ENCODE measurements at regions not wholly inside any gene's neighbourhood (a gene's known extent, or its start where the extent isn't known, plus 50 kb on each side); places are given as distances from the start of the nearest gene placed in this dataset.
"Not testable (repeated sequence)": the region's sequence is repeated elsewhere in the genome, so short reads cannot be mapped to it uniquely, and the experiment has no call there.

DNA sequence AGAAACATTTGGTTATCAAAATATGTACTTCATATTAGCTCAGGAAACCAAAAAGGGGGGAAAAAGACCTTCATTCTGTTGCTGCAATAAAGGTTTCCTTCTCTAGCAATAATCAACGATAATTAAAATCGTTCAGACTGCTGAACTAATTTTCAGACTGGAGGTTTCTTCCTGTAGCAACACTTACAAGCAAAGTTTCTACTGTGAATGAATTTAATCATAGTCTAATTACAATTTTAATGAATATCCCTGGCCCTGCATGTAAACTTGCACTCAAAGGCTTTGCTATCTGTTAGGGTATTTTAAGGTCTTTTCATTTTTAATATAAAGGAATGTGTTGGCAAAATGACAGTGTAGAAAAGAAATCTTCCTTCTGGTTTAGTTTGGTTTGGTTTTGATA lies 265.2 kb downstream of the QDPR start:
- DNase-seq (ENCODE audit: low read depth in 1 of 2, low spot score in 1 of 2) = no peak

- no peak for DNase-seq (ENCODE audit: low read depth in 1 of 2, low spot score in 1 of 2)
Measured at GRCh38 chr4:17241835-17242234, 270.1 kb downstream of the QDPR start.

- DNase-seq (ENCODE audit: low read depth in 1 of 2, low spot score in 1 of 2) = no peak
Measured at GRCh38 chr4:17238633-17239032, 273.3 kb downstream of the QDPR start.

GRCh38 chr4:17236686-17237085 lies 275.2 kb downstream of the QDPR start:
- DNase-seq (ENCODE audit: low read depth in 1 of 2, low spot score in 1 of 2) = no peak

DNA sequence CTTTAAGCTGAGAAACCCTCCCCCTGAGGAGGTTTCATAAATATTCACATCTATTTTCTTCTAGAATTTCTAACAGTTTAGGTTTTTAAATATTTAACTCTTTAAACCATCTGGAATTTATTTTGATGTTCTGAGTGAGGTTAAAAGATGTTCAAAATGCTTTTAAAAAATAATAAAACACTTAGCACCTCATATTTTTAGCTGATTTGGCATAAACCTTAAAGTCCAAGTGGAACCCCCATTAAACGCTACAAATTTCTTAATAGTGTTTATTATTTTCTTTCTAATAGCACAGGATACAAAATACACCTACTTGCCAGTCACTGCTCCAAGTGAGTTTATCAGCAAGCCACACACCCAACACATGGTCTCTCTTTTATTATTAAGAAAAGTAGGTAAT lies 277.2 kb downstream of the QDPR start:
- no peak for DNase-seq (ENCODE audit: low read depth in 1 of 2, low spot score in 1 of 2)

DNA sequence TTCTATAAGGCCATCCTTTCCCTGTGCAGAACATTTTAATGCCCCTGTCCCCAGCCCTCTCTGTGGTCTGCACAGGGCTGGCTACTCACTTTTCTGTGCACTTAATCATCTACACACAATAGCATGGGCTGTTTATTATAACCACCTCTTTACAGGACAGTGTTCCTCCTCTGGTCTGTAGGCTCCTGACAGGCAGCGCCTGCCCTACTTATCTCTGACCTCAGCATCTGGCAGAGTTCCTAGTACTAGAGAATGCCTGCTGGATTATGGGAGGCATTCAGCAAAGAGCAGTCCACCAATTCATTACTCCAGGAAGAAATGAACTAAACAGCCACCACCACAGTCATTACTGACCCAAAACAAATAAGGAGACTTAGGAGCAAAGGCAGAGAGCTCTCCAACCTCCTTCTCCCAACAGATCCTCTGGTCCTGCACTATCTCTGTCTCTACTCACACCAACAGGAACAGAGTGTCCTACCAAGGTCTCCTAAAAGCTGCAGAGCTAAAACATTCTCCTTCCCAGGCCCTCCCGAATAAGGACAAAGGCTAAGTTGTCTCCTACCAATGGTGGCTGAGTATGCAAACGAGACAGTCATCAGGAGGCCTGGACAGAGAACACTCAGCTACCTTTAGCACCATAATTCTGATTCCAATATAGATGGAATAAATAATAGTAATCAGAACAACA lies 279.2 kb downstream of the QDPR start:
- no peak for DNase-seq (ENCODE audit: low read depth in 1 of 2, low spot score in 1 of 2)

GRCh38 chr4:17231880-17232475 lies 279.9 kb downstream of the QDPR start:
- DNase-seq (ENCODE audit: low read depth in 1 of 2, low spot score in 1 of 2) = not testable (repeated sequence)

- DNase-seq (ENCODE audit: low read depth in 1 of 2, low spot score in 1 of 2) = no peak
Measured at GRCh38 chr4:17230727-17231126, 281.2 kb downstream of the QDPR start.

- no peak for DNase-seq (ENCODE audit: low read depth in 1 of 2, low spot score in 1 of 2)
Measured at GRCh38 chr4:17220816-17221215, 291.1 kb downstream of the QDPR start.

DNA sequence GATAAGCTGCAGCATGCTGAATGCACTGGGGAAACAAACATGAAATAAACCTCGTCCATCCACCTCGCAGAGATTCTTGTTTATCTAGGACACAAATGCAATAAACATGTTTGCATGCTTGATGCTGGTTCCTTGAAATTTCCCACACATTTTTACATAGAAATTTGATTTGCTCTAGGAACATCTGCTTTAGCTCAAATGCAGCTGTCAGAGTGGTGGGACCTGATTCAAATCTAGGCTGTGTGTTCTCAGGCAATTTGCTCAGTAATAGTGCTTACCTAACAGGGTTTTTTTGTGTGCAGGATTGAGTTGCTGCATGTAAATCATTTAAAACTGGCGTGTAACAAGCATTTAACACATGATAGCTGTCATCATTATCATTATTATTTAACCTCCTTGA lies 293.1 kb downstream of the QDPR start:
- no peak for DNase-seq (ENCODE audit: low read depth in 1 of 2, low spot score in 1 of 2)

DNA sequence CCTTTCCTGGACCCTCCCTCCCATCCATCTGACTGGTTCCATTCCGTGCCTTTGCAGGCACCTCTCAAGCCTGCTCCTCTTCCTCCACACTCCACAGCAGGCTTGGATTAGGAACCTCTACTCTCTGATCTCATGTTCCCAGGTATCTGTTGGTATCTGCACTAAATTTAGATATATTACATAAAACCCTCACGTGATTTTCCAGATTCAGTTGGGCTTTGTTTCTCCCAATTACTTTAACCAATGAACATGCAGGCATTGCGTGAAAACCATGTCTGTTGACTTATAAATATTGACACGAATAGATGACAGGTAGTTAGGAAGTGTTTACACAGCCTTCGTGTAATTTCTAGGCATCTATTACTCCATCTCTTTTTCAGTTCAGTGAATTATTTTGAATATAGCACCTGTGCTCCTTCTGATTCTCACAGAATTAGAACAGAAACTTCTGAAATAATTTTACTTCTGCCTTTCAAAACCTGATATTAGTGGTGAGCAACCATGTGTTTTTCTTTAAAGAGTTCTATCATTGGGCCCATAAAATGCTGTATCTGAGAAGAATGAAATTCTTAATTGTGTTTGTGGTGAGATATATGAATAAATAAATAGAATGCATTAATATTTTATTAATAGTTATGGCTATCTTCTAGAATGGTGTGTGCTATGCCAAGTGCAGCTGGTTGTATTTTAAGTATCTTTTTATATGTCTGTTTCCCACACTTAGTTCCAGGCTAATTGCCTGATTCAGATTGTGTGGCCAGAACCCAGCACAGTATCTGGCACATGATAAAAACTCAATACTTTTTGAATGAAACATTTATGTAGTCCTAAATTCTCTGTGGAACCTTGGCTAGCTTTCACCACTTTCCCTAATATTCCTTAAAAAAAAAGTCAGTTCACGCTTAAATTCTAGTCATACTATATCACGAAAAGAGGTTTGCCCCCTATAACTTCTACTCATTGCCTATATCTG lies 304.8 kb downstream of the QDPR start:
- no peak for DNase-seq (ENCODE audit: low read depth in 1 of 2, low spot score in 1 of 2)

DNA sequence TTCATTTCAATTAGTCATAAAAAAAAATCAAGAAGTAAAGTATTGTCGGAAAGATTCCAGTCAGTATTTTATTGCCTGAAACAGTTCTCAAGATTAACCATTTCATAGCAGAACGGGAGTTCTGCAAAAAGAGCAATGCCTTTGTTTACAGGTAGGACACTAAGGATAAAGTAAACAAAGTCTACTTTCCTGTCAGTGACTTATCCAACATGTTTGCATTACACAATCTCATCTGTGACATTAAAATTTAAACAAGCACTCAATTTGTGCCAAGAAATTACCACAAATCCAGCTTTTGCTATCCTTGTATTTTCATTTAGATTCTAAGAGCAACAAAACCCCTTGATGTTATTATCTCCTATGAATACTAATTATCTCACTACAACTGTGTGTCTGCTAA lies 306.5 kb upstream of the LDB2 start:
- DNase-seq (ENCODE audit: low read depth in 1 of 2, low spot score in 1 of 2) = no peak

- no peak for DNase-seq (ENCODE audit: low read depth in 1 of 2, low spot score in 1 of 2)
Measured at GRCh38 chr4:17203797-17204196, 305.4 kb upstream of the LDB2 start.

- no peak for DNase-seq (ENCODE audit: low read depth in 1 of 2, low spot score in 1 of 2)
Measured at GRCh38 chr4:17197070-17197469, 298.6 kb upstream of the LDB2 start.

DNA sequence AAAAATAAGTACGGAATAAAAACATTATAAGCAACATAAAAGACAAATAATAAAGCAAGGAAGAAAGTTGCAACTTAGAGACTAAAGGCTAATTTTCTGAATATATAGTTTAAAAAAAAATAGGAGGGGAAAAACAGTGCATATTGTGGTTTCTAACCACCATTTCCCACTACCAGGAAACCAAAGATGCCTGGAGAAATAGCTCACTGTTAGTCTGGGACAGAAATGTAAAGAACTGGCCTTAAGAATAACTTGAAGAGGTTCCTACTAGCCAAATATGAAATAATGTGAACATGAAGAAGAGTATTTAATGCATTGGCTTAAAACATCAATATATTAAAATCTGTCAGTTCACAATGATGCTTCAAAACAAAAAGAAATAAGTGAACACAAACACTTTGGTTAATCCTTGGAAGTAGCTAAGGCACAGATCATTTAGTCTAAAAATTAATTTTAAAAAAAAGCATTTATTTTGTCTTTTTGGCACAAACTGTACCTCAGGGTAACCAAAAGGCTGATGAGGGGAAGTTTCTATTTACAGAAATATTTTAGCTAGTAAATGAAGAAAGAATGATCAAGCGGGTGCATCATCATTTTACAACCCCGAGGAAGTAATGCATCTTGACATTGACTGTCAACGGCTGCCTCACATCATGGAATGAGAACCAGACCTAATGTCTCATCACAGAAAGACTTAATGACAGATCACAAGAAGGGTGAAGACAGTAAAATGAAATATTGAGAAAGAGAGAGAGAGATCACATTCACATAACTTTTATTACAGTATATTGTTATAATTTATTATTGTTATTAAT lies 297.2 kb upstream of the LDB2 start:
- no peak for DNase-seq (ENCODE audit: low read depth in 1 of 2, low spot score in 1 of 2)

- DNase-seq (ENCODE audit: low read depth in 1 of 2, low spot score in 1 of 2) = no peak
Measured at GRCh38 chr4:17194586-17194985, 296.1 kb upstream of the LDB2 start.

DNA sequence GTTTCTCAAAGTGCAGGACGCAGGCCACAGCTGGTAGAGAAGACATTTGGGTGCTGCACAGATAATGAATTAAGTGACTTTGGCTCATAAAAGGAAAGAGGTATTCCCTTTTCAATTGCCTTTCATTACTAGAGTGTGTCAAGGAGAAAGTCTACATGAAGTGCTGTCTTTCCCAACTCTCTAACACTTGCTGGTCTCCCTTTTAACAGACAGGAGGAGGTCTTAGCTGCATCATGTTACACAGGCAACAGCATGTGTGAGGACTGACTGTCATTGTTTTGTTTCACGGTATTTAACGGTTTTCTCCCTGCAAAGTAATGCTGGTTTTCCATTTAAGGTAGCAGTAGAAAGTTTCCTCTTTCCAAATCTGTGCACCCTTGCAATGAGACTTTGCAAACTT lies 291.3 kb upstream of the LDB2 start:
- no peak for DNase-seq (ENCODE audit: low read depth in 1 of 2, low spot score in 1 of 2)

DNA sequence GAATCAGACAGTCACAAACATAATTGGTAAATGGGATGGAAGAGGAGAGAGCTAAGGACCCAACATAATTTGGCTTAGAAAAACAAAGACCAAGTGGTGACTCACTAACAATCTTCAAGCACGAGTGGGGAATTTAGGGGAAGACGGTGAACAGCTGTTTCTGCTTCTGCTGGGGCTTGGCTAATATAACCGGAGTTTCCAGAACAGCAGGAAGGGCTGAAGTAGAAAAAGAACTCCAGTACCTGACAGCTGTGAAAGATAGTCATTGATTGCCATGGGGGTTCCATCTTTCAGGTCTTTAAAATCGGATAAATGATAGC lies 290.9 kb upstream of the LDB2 start:
- no peak for DNase-seq (ENCODE audit: low read depth in 1 of 2, low spot score in 1 of 2)

GRCh38 chr4:17188547-17189400 lies 290.3 kb upstream of the LDB2 start:
- DNase-seq (ENCODE audit: low read depth in 1 of 2, low spot score in 1 of 2) = no peak

GRCh38 chr4:17188125-17188524 lies 289.7 kb upstream of the LDB2 start:
- no peak for DNase-seq (ENCODE audit: low read depth in 1 of 2, low spot score in 1 of 2)
